Epithelial cell of proximal tubule (primary cell): ENCODE measurements at regions not wholly inside any gene's neighbourhood (a gene's known extent, or its start where the extent isn't known, plus 50 kb on each side); places are given as distances from the start of the nearest gene placed in this dataset.

Source experiments
- DNase-seq: peaks from one replicate; pipeline ENCODE4 v3.0.0-alpha.2; 2011; ENCODE audit warnings: low read depth
- H3K4me3 ChIP-seq: 2 replicates; pipeline ENCODE4 v1.5.1; 2011; ENCODE audit warnings: low read depth, mild to moderate bottlenecking, low read length
- TF ChIP-seq, protein P1 (sequence below): conservative IDR thresholded peaks from 2 replicates; pipeline ENCODE4 v1.5.1; 2012; ENCODE audit warnings: low read depth, mild to moderate bottlenecking, low read length

DNA sequence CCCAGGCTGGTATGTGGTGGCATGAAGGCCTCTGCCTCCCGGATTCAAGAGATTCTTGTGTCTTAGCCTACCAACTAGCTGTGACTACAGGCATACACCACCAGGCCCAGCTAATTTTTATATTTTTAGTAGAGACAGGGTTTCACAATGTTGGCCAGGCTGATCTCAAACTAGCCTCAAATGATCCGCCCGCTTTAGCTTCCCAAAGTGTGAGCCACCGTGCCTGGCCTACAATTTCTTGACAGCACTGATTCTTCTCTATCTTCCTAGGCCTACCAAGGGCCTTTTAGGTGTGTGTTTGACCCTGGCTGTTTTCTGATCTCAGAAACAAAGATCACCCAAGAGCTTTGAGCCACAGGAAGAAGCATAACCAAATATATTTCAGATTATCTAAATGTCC lies 540.8 kb upstream of the ADAMTS5 start:
- H3K4me3 ChIP-seq: no peak overlapping the region
- TF ChIP-seq, protein P1, sequence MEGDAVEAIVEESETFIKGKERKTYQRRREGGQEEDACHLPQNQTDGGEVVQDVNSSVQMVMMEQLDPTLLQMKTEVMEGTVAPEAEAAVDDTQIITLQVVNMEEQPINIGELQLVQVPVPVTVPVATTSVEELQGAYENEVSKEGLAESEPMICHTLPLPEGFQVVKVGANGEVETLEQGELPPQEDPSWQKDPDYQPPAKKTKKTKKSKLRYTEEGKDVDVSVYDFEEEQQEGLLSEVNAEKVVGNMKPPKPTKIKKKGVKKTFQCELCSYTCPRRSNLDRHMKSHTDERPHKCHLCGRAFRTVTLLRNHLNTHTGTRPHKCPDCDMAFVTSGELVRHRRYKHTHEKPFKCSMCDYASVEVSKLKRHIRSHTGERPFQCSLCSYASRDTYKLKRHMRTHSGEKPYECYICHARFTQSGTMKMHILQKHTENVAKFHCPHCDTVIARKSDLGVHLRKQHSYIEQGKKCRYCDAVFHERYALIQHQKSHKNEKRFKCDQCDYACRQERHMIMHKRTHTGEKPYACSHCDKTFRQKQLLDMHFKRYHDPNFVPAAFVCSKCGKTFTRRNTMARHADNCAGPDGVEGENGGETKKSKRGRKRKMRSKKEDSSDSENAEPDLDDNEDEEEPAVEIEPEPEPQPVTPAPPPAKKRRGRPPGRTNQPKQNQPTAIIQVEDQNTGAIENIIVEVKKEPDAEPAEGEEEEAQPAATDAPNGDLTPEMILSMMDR: no peak
- DNase-seq: no peak

DNA sequence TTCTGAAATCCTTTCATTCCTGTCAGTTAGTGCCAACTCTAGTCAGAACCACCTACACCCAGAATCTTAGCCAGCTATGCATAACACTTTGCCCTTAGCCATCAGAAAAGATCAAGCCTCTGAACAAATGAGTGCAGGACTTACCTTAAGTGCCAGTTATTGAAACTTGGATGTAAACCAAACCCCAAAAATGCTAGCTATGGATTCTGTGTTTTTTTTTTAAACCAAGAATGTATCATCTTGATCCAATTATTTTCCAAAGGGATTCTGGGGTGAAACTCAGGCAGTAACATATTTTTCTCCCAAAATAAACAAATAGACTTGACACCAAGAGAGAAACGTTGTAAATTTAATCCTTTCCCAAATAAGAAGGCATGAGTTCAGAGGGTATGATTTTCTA lies 538.6 kb upstream of the ADAMTS5 start:
- TF ChIP-seq, protein P1: no peak
- no peak for DNase-seq

DNA sequence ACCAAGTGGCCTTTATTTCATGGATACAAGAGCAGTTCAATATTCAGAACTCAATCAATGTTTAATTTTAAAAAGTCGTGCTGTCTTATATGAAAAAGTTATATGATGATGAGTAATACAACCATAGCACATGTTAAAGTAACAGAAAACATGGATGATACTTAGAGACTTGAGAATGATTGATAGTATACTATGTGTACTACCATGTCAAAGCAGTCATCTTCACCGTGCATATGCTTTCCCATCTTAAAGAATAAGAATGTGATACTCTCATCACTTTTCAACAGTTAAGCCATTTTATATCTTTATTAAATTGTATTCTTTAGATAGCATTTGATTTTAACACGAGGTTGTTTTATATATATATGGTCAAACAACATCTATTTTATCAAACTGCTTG lies 535.9 kb upstream of the ADAMTS5 start:
- TF ChIP-seq, protein P1: no peak
- DNase-seq: no peak
- no peak overlapping the region for H3K4me3 ChIP-seq

More for the DNA sequence above, 538.6 kb upstream of the ADAMTS5 start:
- no peak overlapping the region for H3K4me3 ChIP-seq

DNA sequence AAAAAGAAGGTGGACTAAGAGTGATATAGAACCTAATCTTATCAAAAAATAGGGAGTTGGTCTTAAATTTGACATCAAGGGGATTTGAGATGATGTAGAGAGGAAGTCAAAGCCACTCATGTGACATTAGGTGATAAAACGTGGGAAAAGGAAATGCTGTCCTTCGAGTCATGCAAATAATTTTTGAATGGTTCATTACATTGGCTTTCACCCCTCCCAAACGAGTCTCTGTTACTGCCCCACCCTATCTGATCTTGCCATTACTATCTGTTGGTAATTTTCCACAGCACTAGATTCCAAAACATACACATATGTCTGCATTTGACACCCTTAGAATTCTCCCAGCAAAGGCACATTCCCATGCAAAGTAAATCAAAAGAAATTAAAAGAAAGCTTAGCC lies 531.1 kb upstream of the ADAMTS5 start:
- TF ChIP-seq, protein P1: no peak
- H3K4me3 ChIP-seq: no peak overlapping the region
- DNase-seq: no peak

DNA sequence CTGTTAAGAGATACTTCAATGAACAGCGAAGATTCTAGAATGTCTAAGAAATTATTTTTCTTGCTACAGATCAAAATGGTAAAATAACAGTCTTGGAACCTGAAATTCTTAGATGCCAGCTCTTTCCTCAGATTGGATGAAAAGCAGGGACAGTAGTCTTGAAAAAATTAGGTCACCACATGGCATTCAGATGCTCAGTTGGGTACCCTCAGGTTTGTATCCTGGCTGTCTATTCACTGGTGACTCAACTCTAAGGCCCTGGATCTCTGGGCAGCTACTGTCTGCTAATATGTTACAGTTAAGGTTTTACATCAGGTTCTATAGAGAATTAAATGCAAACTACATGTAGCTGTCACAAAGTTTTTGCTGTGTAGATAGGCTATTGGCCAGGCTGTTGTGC lies 528.9 kb upstream of the ADAMTS5 start:
- TF ChIP-seq, protein P1: no peak
- H3K4me3 ChIP-seq: no peak overlapping the region
- no peak for DNase-seq

DNA sequence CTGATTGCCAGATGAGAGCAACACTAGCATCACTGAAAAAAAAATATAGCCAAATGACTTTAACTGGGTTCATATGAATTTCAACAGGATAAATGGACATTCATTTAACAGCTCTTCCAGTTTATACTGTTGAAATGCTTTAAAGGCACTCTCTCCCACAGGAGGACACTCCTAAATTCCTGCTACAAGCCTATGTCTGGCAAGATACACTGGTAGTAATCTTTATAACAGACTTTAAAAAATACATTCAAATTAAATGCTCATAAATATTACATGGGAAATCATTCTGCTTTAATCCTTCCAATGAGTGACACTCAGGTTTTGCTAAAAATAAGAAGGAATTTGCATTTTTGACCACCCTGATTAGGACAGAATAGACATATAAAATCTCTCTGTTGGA lies 526.7 kb upstream of the ADAMTS5 start:
- no peak for DNase-seq
- no peak overlapping the region for H3K4me3 ChIP-seq
- TF ChIP-seq, protein P1: no peak

DNA sequence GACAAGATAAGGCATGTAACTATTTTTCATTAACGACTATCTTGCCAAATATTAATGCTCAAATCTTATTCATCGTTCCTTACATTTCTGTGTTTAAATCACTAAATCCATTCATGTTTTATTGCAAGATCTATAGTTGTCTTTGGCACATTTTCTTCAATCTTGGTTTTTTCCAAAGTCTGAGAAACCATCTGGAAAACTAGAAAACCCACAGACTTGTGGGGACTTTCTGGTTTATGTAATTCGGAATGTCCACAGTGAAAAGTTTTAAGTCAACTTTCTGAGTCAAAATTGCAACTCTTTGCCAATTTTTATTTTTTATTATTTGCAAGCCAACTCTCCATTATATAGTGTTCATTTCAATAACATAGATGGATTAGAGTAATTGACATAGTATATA lies 520.8 kb upstream of the ADAMTS5 start:
- no peak for DNase-seq
- H3K4me3 ChIP-seq: no peak overlapping the region
- TF ChIP-seq, protein P1: no peak
